PFSK-1 (cell line): ENCODE measurements at regions not wholly inside any gene's neighbourhood (a gene's known extent, or its start where the extent isn't known, plus 50 kb on each side); places are given as distances from the start of the nearest gene placed in this dataset.

Experiments
- FOXP2 ChIP-seq: optimal IDR thresholded peaks from 2 replicates; pipeline ENCODE3; 2011; ENCODE audit warnings: borderline replicate concordance, control low read depth, inconsistent platforms; ENCODE audit not compliant: insufficient read depth; ENCODE audit errors: extremely low read length, extremely low read depth
- POLR2AphosphoS5 ChIP-seq: IDR thresholded peaks from 2 replicates; pipeline ENCODE4 v1.6.1; 2012; ENCODE audit warnings: low read depth, mild to moderate bottlenecking, control low read depth, low read length, moderate library complexity
- REST ChIP-seq, 2 experiments: IDR thresholded peaks; 2 replicates each; pipeline versions ENCODE4 v1.6.1 to v1.8.0; 2011 to 2012; ENCODE audit warnings: low read depth in 2 of 2, low read length in 2 of 2, control low read depth in 1 of 2, inconsistent platforms in 1 of 2, mild to moderate bottlenecking in 1 of 2, moderate library complexity in 1 of 2; ENCODE audit not compliant: insufficient read depth in 1 of 2
- SIN3A ChIP-seq: IDR thresholded peaks from 2 replicates; pipeline ENCODE4 v1.6.1; 2012; ENCODE audit warnings: mild to moderate bottlenecking, low read length, moderate library complexity, borderline replicate concordance; ENCODE audit not compliant: insufficient read depth
- TAF1 ChIP-seq: IDR thresholded peaks from 2 replicates; pipeline ENCODE4 v1.6.1; 2012; ENCODE audit warnings: low read length, control low read depth, borderline replicate concordance; ENCODE audit not compliant: insufficient read depth

GRCh38 chr12:19836056-19836455, 396.8 kb downstream of the AEBP2 start:
- TF ChIP-seq POLR2AphosphoS5 = no peak
- no peak for TF ChIP-seq TAF1
- TF ChIP-seq REST (IDR thresholded peaks at IDR 0.05; ENCODE audit: insufficient read depth in 1 of 2, low read depth in 2 of 2, low read length in 2 of 2) = no peak
- TF ChIP-seq SIN3A = no peak
- TF ChIP-seq FOXP2 = no peak
